ENCODE measurements at regions not wholly inside any gene's neighbourhood (a gene's known extent, or its start where the extent isn't known, plus 50 kb on each side); places are given as distances from the start of the nearest gene placed in this dataset.

DNA sequence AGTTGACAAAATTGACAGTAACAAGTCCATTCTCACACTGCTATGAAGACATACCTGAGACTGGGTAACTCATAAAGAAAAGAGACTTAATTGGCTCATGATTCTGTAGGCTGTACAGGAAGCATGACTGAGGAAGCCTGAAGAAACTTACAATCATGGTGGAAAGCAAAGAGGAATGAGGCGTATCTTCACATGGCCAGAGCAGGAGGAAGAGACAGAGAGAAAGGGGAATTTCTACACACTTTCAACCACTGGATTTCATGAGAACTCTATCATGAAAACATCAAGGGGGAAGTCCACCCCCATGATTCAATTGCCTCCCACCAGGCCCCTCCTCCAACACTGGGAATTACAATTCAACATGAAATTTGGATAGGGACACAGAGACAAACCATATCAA is 758.4 kb upstream of the SLITRK1 start (continued):
- TF ChIP-seq, protein P1, sequence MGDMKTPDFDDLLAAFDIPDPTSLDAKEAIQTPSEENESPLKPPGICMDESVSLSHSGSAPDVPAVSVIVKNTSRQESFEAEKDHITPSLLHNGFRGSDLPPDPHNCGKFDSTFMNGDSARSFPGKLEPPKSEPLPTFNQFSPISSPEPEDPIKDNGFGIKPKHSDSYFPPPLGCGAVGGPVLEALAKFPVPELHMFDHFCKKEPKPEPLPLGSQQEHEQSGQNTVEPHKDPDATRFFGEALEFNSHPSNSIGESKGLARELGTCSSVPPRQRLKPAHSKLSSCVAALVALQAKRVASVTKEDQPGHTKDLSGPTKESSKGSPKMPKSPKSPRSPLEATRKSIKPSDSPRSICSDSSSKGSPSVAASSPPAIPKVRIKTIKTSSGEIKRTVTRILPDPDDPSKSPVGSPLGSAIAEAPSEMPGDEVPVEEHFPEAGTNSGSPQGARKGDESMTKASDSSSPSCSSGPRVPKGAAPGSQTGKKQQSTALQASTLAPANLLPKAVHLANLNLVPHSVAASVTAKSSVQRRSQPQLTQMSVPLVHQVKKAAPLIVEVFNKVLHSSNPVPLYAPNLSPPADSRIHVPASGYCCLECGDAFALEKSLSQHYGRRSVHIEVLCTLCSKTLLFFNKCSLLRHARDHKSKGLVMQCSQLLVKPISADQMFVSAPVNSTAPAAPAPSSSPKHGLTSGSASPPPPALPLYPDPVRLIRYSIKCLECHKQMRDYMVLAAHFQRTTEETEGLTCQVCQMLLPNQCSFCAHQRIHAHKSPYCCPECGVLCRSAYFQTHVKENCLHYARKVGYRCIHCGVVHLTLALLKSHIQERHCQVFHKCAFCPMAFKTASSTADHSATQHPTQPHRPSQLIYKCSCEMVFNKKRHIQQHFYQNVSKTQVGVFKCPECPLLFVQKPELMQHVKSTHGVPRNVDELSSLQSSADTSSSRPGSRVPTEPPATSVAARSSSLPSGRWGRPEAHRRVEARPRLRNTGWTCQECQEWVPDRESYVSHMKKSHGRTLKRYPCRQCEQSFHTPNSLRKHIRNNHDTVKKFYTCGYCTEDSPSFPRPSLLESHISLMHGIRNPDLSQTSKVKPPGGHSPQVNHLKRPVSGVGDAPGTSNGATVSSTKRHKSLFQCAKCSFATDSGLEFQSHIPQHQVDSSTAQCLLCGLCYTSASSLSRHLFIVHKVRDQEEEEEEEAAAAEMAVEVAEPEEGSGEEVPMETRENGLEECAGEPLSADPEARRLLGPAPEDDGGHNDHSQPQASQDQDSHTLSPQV (IDR thresholded peaks at IDR 0.05), result no peak
- no peak for TF ChIP-seq ZSCAN29 (IDR thresholded peaks at IDR 0.05)

DNA sequence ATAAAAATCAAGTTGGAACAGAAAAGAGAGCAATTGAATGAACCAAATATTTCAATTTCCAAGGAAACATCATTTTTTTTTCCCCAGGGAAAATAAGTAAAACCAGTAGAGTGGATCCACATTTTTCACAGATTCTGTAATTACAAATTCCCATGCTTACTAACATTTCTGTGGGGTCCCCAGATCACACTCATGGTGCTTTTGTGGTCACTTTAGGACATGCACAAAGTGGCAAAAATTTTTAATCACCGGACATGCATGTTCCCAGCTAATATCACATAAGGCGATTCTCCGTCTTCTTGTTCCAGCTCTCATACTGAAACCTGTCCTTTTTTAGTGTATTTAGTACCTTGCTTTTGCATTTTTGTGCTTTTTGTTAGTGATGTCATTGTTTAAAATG is 748.2 kb upstream of the SLITRK1 start:
- H3K27me3 ChIP-seq (replicated peaks in 1 of 2; ENCODE audit: control insufficient read depth in 2 of 2, insufficient read depth in 2 of 2, low read length in 1 of 2), result no peaks in the 10 kb centered on the region
- no peak overlapping the region for H2AFZ ChIP-seq (ENCODE audit: control insufficient read depth, low read depth, low read length)
- RAD21 ChIA-PET (ENCODE audit: unreplicated experiment), result no interaction called here
- no peaks in the 10 kb centered on the region for H3K36me3 ChIP-seq (ENCODE audit: control insufficient read depth in 2 of 2, insufficient read depth in 2 of 2, low read length in 1 of 2)
- H3K79me2 ChIP-seq (ENCODE audit: control insufficient read depth, insufficient read depth, low read length), result no peaks in the 10 kb centered on the region
- H3K4me1 ChIP-seq (ENCODE audit: control insufficient read depth, insufficient read depth, low read length), result no peaks in the 10 kb centered on the region
- no peak overlapping the region for H3K4me3 ChIP-seq
- 94% methylated on average over 3 of the region's 3 CpGs for WGBS (ENCODE audit: insufficient coverage, insufficient replicate concordance, low lambda C conversion rate, missing lambda C conversion rate)
- BruUV-seq (replicated peaks), result no TSS peak
- DNase-seq (ENCODE audit: low read depth, low spot score), result no peak
- SMC1A ChIA-PET (ENCODE audit: uncharacterized antibody, unreplicated experiment), result interaction anchor here (1.3 to 1.7 kb wide), 2 partner anchors 11 to 14 kb away, joined by 3 read pairs; no protein-coding TSS in a partner anchor
- no peak overlapping the region for H3K4me2 ChIP-seq (ENCODE audit: control insufficient read depth, insufficient read depth)
- H3K9ac ChIP-seq (ENCODE audit: control insufficient read depth, insufficient read depth, low read length), result no peak overlapping the region
- in situ Hi-C loops (cut with MboI), result no loop called here
- POLR2A ChIA-PET, result no interaction called here
- no peak for FAIRE-seq
- H3K27ac ChIP-seq (ENCODE audit: control insufficient read depth, insufficient read depth), result no peak overlapping the region
- CTCF ChIA-PET, result interaction anchor here (0.6 kb wide), 1 partner anchor 717 kb away, joined by 4 read pairs; no protein-coding TSS in a partner anchor
- no peak for ATAC-seq
- no peaks in the 10 kb centered on the region for H3K9me3 ChIP-seq (replicated peaks; ENCODE audit: control insufficient read depth, insufficient read depth, low read length)
- intact Hi-C loops (cut with micrococcal nuclease; ENCODE audit: unreplicated experiment), result no loop called here
- H4K20me1 ChIP-seq (ENCODE audit: control insufficient read depth, insufficient read depth), result no peaks in the 10 kb centered on the region
- TF ChIP-seq MYC (IDR thresholded peaks at IDR 0.05; ENCODE audit: insufficient read depth, insufficient read length, insufficient replicate concordance, low read length, severe bottlenecking), result no peak
- no peak for TF ChIP-seq SREBF2 (IDR thresholded peaks at IDR 0.05; ENCODE audit: low read length)
- TF ChIP-seq SUZ12 (IDR thresholded peaks at IDR 0.05; ENCODE audit: unreplicated experiment), result no peak
- TF ChIP-seq BMI1 (IDR thresholded peaks at IDR 0.05; ENCODE audit: borderline replicate concordance), result no peak
- no peak for TF ChIP-seq NR2C1 (IDR thresholded peaks at IDR 0.05)
- no peak for TF ChIP-seq EZH2 (IDR thresholded peaks at IDR 0.05; ENCODE audit: borderline replicate concordance, control insufficient read depth, low read depth, low read length)
- TF ChIP-seq POU2F2 (IDR thresholded peaks at IDR 0.05; ENCODE audit: borderline replicate concordance, low read depth, low read length), result no peak
- TF ChIP-seq POLR2AphosphoS2 (IDR thresholded peaks at IDR 0.05; ENCODE audit: low read depth, low read length), result no peak
- no peak for TF ChIP-seq ZNF274 (IDR thresholded peaks at IDR 0.05; ENCODE audit: insufficient read depth, insufficient read length)
- no peak for TF ChIP-seq SP1 (IDR thresholded peaks at IDR 0.05; ENCODE audit: low read depth, low read length)
- TF ChIP-seq, protein P2, sequence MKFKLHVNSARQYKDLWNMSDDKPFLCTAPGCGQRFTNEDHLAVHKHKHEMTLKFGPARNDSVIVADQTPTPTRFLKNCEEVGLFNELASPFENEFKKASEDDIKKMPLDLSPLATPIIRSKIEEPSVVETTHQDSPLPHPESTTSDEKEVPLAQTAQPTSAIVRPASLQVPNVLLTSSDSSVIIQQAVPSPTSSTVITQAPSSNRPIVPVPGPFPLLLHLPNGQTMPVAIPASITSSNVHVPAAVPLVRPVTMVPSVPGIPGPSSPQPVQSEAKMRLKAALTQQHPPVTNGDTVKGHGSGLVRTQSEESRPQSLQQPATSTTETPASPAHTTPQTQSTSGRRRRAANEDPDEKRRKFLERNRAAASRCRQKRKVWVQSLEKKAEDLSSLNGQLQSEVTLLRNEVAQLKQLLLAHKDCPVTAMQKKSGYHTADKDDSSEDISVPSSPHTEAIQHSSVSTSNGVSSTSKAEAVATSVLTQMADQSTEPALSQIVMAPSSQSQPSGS (IDR thresholded peaks at IDR 0.05; ENCODE audit: low read length), result no peak
- TF ChIP-seq, protein P3, sequence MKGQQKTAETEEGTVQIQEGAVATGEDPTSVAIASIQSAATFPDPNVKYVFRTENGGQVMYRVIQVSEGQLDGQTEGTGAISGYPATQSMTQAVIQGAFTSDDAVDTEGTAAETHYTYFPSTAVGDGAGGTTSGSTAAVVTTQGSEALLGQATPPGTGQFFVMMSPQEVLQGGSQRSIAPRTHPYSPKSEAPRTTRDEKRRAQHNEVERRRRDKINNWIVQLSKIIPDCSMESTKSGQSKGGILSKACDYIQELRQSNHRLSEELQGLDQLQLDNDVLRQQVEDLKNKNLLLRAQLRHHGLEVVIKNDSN (IDR thresholded peaks at IDR 0.05; ENCODE audit: borderline replicate concordance, extremely low read length, insufficient read depth, low read depth, low read length), result no peak
- TF ChIP-seq NR2C2 (IDR thresholded peaks at IDR 0.05; ENCODE audit: borderline replicate concordance, control insufficient read depth, insufficient read length, low read depth), result no peak
- no peak for TF ChIP-seq GABPA (IDR thresholded peaks at IDR 0.05; ENCODE audit: low read depth)
- no peak for TF ChIP-seq ZNF207 (IDR thresholded peaks at IDR 0.05; ENCODE audit: borderline replicate concordance)
- TF ChIP-seq SIX5 (IDR thresholded peaks at IDR 0.05; ENCODE audit: low read depth, low read length, severe bottlenecking), result no peak
- TF ChIP-seq MTA3 (IDR thresholded peaks at IDR 0.05; ENCODE audit: borderline replicate concordance, low read length), result no peak
